Medulla oblongata (tissue), 1 donor: ENCODE measurements at regions not wholly inside any gene's neighbourhood (a gene's known extent, or its start where the extent isn't known, plus 50 kb on each side); places are given as distances from the start of the nearest gene placed in this dataset.
"Not testable (repeated sequence)": the region's sequence is repeated elsewhere in the genome, so short reads cannot be mapped to it uniquely, and the experiment has no call there.

ENCODE experiments used
- DNase-seq: peaks from one replicate; pipeline ENCODE4 v3.0.0-alpha.2; 2015; ENCODE audit errors: extremely low spot score

- no peak for DNase-seq
These were observed 249.8 kb upstream of the ARRDC3 start for GRCh38 chr5:91632871-91633270.

- no peak for DNase-seq
These were observed 228.6 kb upstream of the ARRDC3 start for GRCh38 chr5:91611746-91612145.

DNA sequence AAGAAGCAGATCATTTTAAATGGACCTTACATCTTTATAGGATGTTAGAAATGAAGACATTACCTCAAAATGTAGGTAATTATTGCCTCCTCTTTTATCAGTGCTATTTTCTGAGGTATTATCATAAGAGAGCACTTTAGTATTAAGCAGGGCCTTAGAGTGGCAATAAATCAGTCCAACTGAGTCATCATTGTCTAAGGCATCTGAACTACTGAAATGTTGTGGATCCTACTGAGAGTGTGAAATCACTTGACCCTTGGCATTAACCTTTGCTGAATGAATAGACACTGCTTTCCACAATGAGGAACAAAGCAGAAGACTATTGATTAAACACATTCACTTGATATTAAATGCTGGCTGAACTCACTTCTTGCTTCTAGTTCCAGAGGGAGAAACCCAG is 224.6 kb upstream of the ARRDC3 start:
- DNase-seq = no peak

DNA sequence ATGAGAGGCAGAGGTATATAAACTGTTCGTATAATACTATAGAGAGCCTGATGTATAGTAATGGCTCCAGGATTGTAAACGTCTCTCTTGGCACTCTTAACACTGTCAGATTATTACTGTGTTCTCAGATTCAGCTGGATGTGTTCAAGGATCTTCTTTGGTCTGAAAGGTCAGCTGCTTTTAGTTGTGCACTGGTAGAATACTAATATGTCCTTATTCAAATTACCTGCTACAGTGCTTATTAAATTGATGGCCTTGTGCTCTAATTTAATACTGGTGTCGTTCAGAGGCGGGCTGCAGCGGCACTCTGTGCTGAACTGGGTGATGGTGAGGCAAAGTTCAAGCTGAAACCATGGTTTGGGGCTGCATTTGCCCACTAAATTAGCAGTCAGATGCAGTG is 216.7 kb upstream of the ARRDC3 start:
- DNase-seq = no peak

DNA sequence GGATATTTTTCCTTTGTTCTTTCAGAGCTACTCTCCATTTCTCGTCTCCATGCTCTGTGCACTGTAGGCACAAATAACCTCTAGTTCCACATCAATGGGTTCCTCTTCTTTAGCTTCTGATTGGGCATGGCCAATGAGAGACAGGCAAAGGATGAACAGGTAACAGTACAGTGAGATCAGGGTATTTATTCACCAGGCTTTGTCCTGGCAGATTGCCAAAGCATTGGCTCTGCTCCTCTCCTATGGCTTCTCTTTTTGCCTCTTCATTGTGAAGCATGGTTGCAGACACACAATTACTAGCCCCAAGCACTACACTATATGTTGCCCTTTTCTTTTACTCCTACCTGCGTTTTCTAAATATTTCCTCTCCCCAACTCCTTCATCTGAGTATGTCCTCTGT is 215.1 kb upstream of the ARRDC3 start:
- DNase-seq = no peak

- DNase-seq = no peak
These were observed 212.3 kb upstream of the ARRDC3 start for GRCh38 chr5:91595424-91595823.

DNA sequence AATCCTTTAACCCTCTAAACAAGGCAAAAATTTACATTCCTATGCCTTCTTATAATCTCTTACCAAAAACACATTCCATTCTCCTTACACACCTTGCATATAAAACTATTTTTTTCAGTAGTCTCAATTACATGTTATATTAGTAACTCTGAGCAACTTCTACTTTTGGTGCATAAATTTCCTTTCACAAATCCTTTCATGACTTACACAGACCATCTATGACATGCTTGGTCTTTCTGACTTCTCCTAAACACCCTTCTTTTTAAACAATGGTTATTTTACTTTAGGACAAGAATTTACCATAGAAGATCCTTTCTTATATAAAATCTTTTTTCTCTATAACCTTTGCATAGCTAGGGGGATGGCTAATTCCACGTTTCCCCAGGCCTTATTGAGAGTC is 208.0 kb upstream of the ARRDC3 start:
- no peak for DNase-seq

DNA sequence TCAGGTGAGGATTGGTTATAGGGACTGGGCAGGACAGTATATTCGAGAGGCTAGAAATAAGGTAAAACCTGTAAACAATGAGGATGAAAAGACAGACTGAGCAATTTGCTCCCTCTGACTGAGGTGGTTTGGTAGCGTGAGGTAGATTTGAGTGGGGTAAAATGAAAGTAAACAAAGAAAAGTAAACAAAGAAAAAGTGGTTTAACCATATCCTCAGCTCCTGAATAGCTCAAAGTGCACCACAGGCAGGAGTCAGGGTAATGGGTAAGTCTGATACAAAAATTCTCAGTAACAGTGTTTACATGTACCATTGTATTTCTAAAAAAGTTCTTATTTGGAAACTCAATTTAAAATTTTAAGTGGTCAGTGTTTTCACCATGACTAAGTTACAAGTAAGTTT is 203.1 kb upstream of the ARRDC3 start:
- no peak for DNase-seq

GRCh38 chr5:91584352-91584751 is 201.2 kb upstream of the ARRDC3 start:
- DNase-seq = no peak

DNA sequence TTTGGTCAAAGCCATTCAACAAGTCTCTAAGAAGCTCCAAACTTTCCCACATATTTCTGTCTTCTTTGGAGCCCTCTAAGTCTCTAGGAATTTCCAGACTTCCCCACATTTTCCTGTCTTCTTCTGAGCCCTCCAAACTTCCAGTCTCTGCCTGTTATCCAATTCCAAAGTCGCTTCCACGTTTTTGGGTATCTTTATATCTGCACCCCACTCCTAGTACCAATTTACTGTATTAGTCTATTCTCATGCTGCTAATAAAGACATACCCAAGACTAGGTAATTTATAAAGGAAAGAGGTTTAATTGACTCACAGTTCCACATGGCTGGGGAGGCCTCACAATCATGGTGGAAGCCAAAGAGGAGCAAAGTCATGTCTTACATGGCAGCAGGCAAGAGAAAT is 182.9 kb upstream of the ARRDC3 start:
- not testable (repeated sequence) for DNase-seq

DNA sequence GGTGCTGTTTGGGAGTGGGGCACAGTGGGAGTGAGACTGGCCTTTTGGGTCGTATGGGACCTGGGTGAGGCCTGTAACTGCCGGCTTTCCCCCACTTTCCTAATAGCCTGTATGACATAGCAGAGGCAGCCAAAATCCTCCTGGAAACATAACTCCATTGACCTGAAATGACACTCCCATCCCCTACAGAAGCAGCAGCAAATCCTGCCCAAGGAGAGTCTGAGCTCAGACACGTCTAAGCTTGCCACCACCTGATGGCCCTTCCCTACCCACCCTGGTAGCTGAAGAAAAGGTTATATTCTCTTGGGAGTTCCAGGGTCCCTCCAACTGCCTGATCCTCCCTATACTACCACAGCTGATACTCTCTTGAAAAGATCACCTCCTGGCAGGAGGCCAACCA is 179.8 kb upstream of the ARRDC3 start:
- no peak for DNase-seq

DNA sequence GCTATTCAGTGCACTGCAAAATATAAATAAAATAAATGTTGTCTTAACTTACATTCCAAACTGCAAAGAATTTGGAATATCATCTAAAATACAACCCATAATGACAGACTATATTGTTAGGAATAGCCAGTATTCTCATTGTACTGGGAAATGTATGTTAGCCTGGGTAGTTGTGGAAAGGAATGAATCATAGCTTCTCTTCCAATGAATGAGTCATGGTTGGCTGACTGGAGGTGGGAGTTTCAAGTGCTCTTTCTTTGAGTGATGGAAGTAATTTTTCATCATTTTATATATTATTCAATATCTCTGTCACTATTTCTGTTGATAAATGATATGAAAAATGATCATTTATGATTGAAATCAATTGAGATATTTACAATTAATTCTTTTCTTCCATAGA is 158.6 kb upstream of the ARRDC3 start:
- DNase-seq = no peak

DNA sequence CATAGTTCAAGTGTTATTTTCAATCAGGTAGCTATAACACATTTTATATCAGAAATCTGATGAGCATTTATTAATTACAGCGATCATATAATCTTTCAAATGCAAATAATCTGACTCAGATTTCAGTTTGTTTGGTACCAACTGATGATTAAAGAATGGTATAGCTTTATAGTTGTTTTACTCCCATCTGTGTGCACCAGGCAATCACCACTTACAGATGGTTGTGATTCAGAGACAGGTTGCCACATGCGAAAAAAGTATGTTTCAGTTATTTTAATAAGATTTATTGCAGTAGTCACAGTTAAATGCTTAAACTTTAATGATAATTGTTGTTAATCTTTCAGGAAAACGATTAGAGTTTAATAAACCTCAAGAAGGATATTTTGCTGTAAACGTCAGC is 155.1 kb upstream of the ARRDC3 start:
- no peak for DNase-seq

GRCh38 chr5:91535499-91535898 is 152.4 kb upstream of the ARRDC3 start:
- no peak for DNase-seq

- DNase-seq = no peak
These were observed 151.2 kb upstream of the ARRDC3 start for GRCh38 chr5:91534332-91534731.

GRCh38 chr5:91532779-91533178 is 149.7 kb upstream of the ARRDC3 start:
- no peak for DNase-seq

DNA sequence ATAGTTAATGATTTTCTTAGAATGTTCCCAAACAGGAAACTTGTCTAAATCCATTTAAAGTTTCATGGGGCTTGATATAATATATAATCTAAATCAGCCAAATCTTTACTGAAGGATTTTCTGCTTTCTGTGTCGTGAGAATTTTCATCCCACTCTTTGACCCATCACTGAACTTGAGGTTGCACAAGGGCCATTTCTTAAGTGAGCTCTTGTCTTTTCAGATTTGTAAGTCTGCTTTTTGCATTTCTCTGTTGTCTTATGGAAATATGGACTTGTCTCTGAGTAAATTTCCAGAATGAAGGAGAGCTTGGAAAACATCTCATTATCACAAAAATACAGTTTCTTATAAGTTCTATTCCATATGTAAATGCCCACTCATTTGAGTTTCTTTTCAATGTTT is 149.2 kb upstream of the ARRDC3 start:
- DNase-seq = no peak

DNA sequence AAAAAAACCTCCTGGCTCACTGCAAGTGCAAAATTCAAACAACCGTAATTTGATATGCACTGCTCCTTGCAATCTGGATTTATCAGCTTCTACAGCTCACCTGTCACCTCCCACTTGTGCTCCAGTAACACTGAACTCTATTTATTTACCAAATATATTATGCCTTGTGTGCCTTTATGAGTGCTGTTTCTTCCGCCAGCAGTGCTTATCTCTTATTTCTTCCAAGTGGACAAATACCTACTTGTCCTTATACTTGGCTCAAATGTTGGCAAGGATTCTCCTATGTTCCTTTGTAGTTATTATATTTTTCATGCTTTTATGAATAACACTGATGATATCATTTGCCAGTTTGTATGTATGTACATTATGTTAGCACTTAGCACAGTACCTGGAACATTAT is 145.7 kb upstream of the ARRDC3 start:
- DNase-seq = no peak

DNA sequence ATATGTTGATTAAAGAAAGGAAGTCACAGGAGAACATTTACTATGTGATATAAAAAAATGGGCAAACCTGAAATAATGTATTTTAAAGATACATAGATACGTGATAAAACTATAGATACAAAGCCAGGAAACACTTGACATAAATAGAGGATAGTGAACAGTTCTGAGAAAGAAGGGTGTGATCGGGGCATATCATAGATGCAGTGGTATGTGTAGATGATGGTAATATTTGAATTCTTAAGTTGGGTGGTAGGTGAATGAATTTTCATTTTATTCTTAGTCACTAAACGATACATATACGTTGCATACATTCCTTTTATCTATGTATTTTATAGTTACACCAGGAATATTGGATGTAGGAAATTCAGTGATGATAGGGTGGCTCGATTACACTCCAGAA is 138.7 kb upstream of the ARRDC3 start:
- DNase-seq = no peak

DNA sequence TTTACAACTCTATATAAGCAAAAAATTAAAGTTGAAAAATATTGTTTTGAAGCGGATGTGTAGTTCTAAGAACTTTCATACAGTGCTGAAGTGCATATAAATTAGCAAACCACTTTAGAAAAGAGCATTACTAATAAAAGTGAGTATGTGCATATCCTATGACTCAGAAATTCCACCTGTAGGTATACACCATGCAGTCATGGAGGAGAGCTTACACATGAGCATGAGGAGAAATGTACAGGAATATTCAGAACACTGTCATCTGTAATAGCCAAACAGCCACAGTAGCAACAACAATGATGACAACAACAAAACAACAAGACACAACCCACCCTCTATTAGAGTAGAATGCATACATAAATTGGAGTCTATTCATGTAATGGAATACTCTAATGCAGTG is 138.2 kb upstream of the ARRDC3 start:
- DNase-seq = no peak

GRCh38 chr5:91514400-91514799 is 131.3 kb upstream of the ARRDC3 start:
- no peak for DNase-seq

DNA sequence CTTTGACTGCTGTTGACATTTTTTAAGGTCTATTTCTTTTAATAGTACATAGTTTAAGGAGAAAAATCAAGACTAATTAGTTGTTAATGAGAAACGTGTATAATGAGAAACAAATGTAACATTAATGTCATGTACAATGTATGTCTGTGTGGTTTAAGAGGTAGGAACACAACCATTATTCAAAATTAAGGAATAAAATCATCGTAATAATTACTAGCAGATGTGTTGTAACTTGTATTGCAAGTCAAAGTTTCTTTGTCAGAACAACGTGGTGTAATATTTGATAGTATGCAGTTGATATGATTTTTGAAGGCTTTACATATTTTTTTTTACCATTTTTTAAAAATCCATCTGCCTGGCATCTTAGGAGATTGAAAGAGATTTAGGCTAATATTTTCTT is 120.2 kb upstream of the ARRDC3 start:
- DNase-seq = no peak

DNA sequence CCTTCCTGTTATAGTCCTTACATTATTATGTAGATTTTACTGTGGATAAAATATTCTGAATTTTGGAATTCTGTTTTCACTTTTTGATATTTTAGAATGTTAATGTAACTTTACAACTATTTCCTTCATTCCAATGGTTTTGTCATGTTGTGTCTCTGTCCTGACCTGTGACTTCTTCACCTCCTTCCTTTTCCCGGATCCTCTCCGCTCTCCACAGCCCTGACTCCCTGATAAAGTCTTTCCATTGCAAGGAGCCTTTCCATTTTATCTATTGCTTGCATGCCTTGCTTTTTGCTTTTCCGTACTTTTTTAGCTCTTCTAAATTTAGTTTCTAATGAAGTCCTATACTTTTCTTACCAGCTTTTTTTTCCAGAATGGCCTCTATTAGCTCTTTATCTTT is 117.6 kb upstream of the ARRDC3 start:
- DNase-seq = no peak

DNA sequence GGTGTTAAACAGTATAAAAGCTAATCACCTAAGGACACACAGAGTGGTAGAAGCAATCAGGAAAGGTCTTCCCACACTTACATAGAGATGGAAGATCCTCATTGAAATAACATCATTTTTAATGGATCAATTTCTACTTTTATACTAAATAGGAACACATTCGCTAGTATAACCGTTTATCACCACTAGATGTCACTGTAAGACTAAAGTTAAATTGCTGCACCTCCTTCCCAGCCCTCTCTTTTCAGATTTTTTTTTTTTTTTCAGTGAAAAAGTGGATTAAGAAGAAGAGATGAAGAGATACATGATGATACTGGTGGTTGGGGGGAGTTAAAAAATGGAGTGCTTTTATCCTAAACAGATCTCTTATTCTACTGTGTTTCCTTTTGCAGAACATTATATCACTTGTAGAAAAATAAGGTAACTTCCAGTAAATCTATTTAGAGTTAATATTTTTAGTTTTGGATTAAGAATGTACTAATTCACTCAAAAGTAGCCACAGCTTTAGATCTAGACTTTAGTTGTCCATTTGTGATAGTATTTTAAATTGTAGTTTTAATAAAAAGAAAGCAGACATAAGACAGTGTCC is 116.9 kb upstream of the ARRDC3 start:
- DNase-seq = peak; percentile 57

DNA sequence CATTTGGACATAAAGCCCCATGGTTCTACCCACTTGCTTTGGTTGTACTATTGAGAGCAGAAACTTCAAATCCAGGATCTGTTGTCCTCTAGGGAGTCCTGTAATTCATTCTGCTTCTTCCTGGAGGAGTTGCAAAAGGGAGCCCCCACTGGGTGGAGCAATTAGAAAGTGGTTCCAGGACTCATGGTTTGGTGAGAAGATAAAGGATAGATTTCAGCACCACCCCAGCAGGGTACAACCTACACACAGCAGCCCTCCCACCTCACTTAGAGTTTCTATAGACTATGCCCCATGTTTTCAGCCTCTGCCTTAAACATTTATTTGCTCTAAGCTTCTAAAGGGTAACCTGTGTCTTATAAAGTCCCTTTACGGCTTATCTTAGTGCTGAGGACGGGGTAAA is 112.6 kb upstream of the ARRDC3 start:
- DNase-seq = no peak
